Gastrocnemius medialis (tissue), 4 donors: ENCODE measurements at regions not wholly inside any gene's neighbourhood (a gene's known extent, or its start where the extent isn't known, plus 50 kb on each side); places are given as distances from the start of the nearest gene placed in this dataset.

Experiments
- ATAC-seq, 2 donors: fragments of 150-250 bp; one replicate each; pipeline ENCODE4 v1.9.1; 2016
- DNase-seq, 2 donors: peaks; one replicate each; pipeline ENCODE4 v3.0.0-alpha.2; 2019
- H3K27ac ChIP-seq, 4 donors: fragments of 200-600 bp; sonication (generic); 1 replicate in 1 of 4; 2 replicates in 3 of 4; pipeline ENCODE4 v1.5.1; 2016 to 2018; ENCODE audit warnings: mild to moderate bottlenecking in 2 of 4, moderate library complexity in 1 of 4
- H3K27me3 ChIP-seq, 3 donors: fragments of 200-600 bp; sonication (generic) in 2 of 3; 1 replicate in 1 of 3; 2 replicates in 2 of 3; pipeline versions ENCODE4 v1.5.1 to v1.6.0; 2016 to 2019; ENCODE audit warnings: mild to moderate bottlenecking in 1 of 3, moderate library complexity in 1 of 3
- H3K36me3 ChIP-seq, 2 donors: fragments of 200-600 bp; sonication (generic) in 1 of 2; one replicate each; pipeline ENCODE4 v1.5.1; 2017 to 2018
- H3K4me1 ChIP-seq, 2 donors: fragments of 200-600 bp; sonication (generic) in 1 of 2; one replicate each; pipeline ENCODE4 v1.5.1; 2016 to 2017; ENCODE audit warnings: mild to moderate bottlenecking in 2 of 2
- H3K4me3 ChIP-seq, 4 donors: fragments of 200-600 bp; sonication (generic) in 3 of 4; 1 replicate in 1 of 4; 2 replicates in 3 of 4; pipeline ENCODE4 v1.5.1; 2016 to 2019; ENCODE audit warnings: mild to moderate bottlenecking in 2 of 4
- H3K9me3 ChIP-seq, 3 donors: fragments of 200-600 bp; sonication (generic) in 2 of 3; 1 replicate in 1 of 3; 2 replicates in 2 of 3; pipeline ENCODE4 v1.5.1; 2016 to 2019
- CTCF ChIP-seq, 5 experiments: fragments of 450-650 bp in 3 of 5; fragments of 200-600 bp in 2 of 5; sonication (generic) in 2 of 5; IDR thresholded peaks in 4 of 5; conservative IDR thresholded peaks in 1 of 5; 1 replicate in 4 of 5; 2 replicates in 1 of 5; pipeline ENCODE4 v1.5.1; 2016 to 2019; ENCODE audit warnings: antibody characterized with exemption in 5 of 5, mild to moderate bottlenecking in 3 of 5, moderate library complexity in 3 of 5
- POLR2A ChIP-seq, 2 donors: fragments of 450-650 bp; IDR thresholded peaks; one replicate each; pipeline ENCODE4 v1.6.1; 2017; ENCODE audit warnings: antibody characterized with exemption in 2 of 2, mild to moderate bottlenecking in 2 of 2, moderate library complexity in 2 of 2
- in situ Hi-C, 4 donors: fragments of 200-750 bp; cut with MboI; loops; one replicate each; pipeline versions ENCODE4 v1.15.0 to v1.8.0; 2017; ENCODE audit warnings: low sequenced_read_pairs in 4 of 4
- intact Hi-C: fragments of 100-400 bp; cut with DNase I; formaldehyde crosslinking; loops from one replicate; pipeline ENCODE4 v1.15.1; 2023; ENCODE audit warnings: low total_unique reads

GRCh38 chr17:34178092-34178491 lies 77.0 kb upstream of the CCL2 start:
- intact Hi-C loops (no loop called here), in situ Hi-C loops (no loop called here)
- Histone ChIP-seq H3K27me3 (no peaks in the 10 kb centered on the region), H3K4me1 (peaks cover 0 to 6% of the 10 kb centered on the region in 2 donors), H3K27ac (no peak overlapping the region), H3K9me3 (no peaks in the 10 kb centered on the region), H3K4me3 (no peak overlapping the region), H3K36me3 (no peaks in the 10 kb centered on the region)
- ATAC-seq (no peak), DNase-seq (no peak)
- no peak for TF ChIP-seq POLR2A (IDR thresholded peaks at IDR 0.05)
- no peak for TF ChIP-seq CTCF (IDR thresholded peaks at IDR 0.05 in 4 of 5, conservative IDR thresholded peaks at IDR 0.05 in 1 of 5)

- in situ Hi-C loops (no loop called here), intact Hi-C loops (no loop called here)
- H3K4me3 ChIP-seq: no peak overlapping the region
- DNase-seq: no peak
- H3K36me3 ChIP-seq: no peaks in the 10 kb centered on the region
- TF ChIP-seq POLR2A (IDR thresholded peaks at IDR 0.05): no peak
- no peak for TF ChIP-seq CTCF (IDR thresholded peaks at IDR 0.05 in 4 of 5, conservative IDR thresholded peaks at IDR 0.05 in 1 of 5)
- no peak for ATAC-seq
- H3K4me1 ChIP-seq: peaks cover 0 to 6% of the 10 kb centered on the region in 2 donors
- H3K27me3 ChIP-seq: no peaks in the 10 kb centered on the region
- H3K9me3 ChIP-seq: no peaks in the 10 kb centered on the region
- H3K27ac ChIP-seq: no peak overlapping the region
Observed at GRCh38 chr17:34182036-34182803, 72.9 kb upstream of the CCL2 start.

GRCh38 chr17:34195987-34196386 lies 59.1 kb upstream of the CCL2 start:
- H3K4me3 ChIP-seq: no peak overlapping the region
- TF ChIP-seq CTCF (IDR thresholded peaks at IDR 0.05 in 4 of 5, conservative IDR thresholded peaks at IDR 0.05 in 1 of 5) (no peak), POLR2A (IDR thresholded peaks at IDR 0.05) (no peak)
- H3K4me1 ChIP-seq: peaks cover 4% of the 10 kb centered on the region in 2 donors
- no peak overlapping the region for H3K27ac ChIP-seq
- H3K27me3 ChIP-seq: peaks cover 0 to 12% (median 0%) of the 10 kb centered on the region in 3 donors
- DNase-seq (no peak), ATAC-seq (no peak)
- in situ Hi-C loops (loop anchor here in 3 of 4 donors (5.0 to 10.0 kb wide), 3 partner anchors 109 to 169 kb away; partner anchors contain the start of gene CCL1 (in 3 of the 3)), intact Hi-C loops (no loop called here)
- no peaks in the 10 kb centered on the region for H3K36me3 ChIP-seq
- no peaks in the 10 kb centered on the region for H3K9me3 ChIP-seq

GRCh38 chr17:34198519-34198918 lies 56.6 kb upstream of the CCL2 start:
- ATAC-seq (no peak), DNase-seq (no peak)
- Histone ChIP-seq H3K27me3 (peaks cover 0 to 12% (median 0%) of the 10 kb centered on the region in 3 donors), H3K4me3 (no peak overlapping the region), H3K4me1 (peaks cover 4% of the 10 kb centered on the region in 2 donors), H3K9me3 (no peaks in the 10 kb centered on the region), H3K27ac (no peak overlapping the region), H3K36me3 (no peaks in the 10 kb centered on the region)
- TF ChIP-seq CTCF (IDR thresholded peaks at IDR 0.05 in 4 of 5, conservative IDR thresholded peaks at IDR 0.05 in 1 of 5) (no peak), POLR2A (IDR thresholded peaks at IDR 0.05) (no peak)
- intact Hi-C loops (no loop called here), in situ Hi-C loops (loop anchor here in 3 of 4 donors (5.0 to 10.0 kb wide), 3 partner anchors 106 to 166 kb away; partner anchors contain the start of gene CCL1 (in 3 of the 3))
